SK-N-MC (cell line): ENCODE measurements at regions not wholly inside any gene's neighbourhood (a gene's known extent, or its start where the extent isn't known, plus 50 kb on each side); places are given as distances from the start of the nearest gene placed in this dataset.
"Not testable (repeated sequence)": the region's sequence is repeated elsewhere in the genome, so short reads cannot be mapped to it uniquely, and the experiment has no call there.

Experiments used
- DNase-seq: peaks from one replicate; pipeline ENCODE4 v3.0.0-alpha.2; 2011; ENCODE audit warnings: low read depth, low spot score
- H3K27ac ChIP-seq: fragments of 200-600 bp; sonication (generic); 2 replicates; pipeline ENCODE4 v1.5.1; 2016; ENCODE audit warnings: mixed run types
- H3K36me3 ChIP-seq: fragments of 200-600 bp; sonication (generic); 2 replicates; pipeline ENCODE4 v1.6.1; 2017; ENCODE audit warnings: antibody characterized with exemption, low read length, mixed read lengths; ENCODE audit not compliant: insufficient read depth
- H3K4me3 ChIP-seq: fragments of 200-600 bp; sonication (generic); 2 replicates; pipeline ENCODE4 v1.5.1; 2016
- H3K9ac ChIP-seq: fragments of 200-600 bp; sonication (generic); 2 replicates; pipeline ENCODE4 v1.8.0; 2017; ENCODE audit warnings: mixed run types, mixed read lengths; ENCODE audit not compliant: insufficient read length
- H3K9me3 ChIP-seq: fragments of 200-600 bp; sonication (generic); 2 replicates; pipeline ENCODE4 v1.6.1; 2017; ENCODE audit warnings: low read depth, mild to moderate bottlenecking, antibody characterized with exemption, low read length, moderate library complexity, mixed read lengths
- EZH2 ChIP-seq: fragments of 200-600 bp; sonication (generic); IDR thresholded peaks from one replicate; pipeline ENCODE4 v1.6.1; 2017; ENCODE audit warnings: antibody characterized with exemption
- FOXP2 ChIP-seq: optimal IDR thresholded peaks from 2 replicates; pipeline ENCODE3; 2011; ENCODE audit warnings: mild to moderate bottlenecking, moderate library complexity; ENCODE audit not compliant: insufficient read depth; ENCODE audit errors: extremely low read length, control extremely low read depth
- POLR2AphosphoS5 ChIP-seq: IDR thresholded peaks from 2 replicates; pipeline ENCODE4 v1.6.1; 2012; ENCODE audit warnings: mild to moderate bottlenecking, low read depth, low read length, borderline replicate concordance

DNA sequence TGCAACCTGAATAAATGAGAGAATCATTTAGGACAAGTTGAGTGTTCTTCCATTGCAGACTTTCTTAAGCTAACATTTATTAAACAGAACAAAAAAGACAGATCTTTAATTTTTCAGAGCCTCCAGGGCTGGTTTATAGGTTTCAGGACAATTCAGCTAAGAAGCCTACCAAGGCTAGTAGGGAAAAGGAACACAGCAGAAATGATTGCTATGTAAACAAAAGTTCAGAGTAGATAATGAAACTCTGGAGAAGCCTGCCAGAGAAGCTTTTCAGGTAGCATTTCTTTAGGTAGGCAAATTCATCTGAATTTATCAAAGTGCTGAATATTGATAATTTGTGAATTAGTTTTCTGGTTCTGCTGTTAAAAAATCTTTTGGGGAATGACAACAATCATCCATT is 264.2 kb downstream of the DEPDC1B start:
- no peaks in the 10 kb centered on the region for H3K9me3 ChIP-seq
- no peaks in the 10 kb centered on the region for H3K36me3 ChIP-seq
- DNase-seq, result no peak
- TF ChIP-seq POLR2AphosphoS5 (no peak), FOXP2 (no peak), EZH2 (no peak)
- H3K4me3 ChIP-seq, result no peak overlapping the region
- H3K9ac ChIP-seq, result no peak overlapping the region
- no peak overlapping the region for H3K27ac ChIP-seq

DNA sequence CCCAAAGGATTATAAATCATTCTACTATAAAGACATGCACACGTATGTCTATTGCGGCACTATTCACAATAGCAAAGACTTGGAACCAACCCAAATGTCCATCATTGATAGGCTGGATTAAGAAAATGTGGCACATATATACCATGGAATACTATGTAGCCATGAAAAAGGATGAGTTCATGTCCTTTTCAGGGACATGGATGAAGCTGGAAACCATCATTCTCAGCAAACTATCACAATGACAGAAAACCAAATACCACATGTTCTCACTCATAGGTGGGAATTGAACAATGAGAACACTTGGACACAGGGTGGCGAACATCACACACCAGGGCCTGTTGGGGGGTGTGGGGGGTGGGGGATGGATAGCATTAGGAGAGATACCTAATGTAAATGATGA is 273.8 kb downstream of the DEPDC1B start:
- DNase-seq, H3K36me3 ChIP-seq, H3K27ac ChIP-seq, H3K9ac ChIP-seq, H3K4me3 ChIP-seq, H3K9me3 ChIP-seq: not testable (repeated sequence)

DNA sequence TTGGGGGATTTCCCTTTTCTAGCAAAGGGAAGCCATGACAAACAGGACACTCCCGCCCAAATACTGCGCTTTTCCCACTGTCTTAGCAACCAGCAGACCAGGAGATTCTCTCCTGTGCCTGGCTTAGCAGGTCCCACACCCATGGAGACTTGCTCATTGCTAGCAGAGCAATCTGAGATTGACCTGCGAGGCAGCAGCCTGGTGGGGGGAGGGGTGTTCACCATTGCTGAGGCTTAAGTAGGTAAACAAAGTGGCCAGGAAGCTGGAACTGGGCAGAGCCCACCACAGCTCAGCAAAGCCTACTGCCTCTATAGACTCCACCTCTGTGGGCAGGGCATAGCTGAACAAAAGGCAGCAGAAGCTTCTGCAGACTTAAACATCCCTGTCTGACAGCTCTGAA is 279.2 kb downstream of the DEPDC1B start:
- not testable (repeated sequence) for DNase-seq, H3K4me3 ChIP-seq, H3K9me3 ChIP-seq, H3K36me3 ChIP-seq, H3K27ac ChIP-seq, H3K9ac ChIP-seq

DNA sequence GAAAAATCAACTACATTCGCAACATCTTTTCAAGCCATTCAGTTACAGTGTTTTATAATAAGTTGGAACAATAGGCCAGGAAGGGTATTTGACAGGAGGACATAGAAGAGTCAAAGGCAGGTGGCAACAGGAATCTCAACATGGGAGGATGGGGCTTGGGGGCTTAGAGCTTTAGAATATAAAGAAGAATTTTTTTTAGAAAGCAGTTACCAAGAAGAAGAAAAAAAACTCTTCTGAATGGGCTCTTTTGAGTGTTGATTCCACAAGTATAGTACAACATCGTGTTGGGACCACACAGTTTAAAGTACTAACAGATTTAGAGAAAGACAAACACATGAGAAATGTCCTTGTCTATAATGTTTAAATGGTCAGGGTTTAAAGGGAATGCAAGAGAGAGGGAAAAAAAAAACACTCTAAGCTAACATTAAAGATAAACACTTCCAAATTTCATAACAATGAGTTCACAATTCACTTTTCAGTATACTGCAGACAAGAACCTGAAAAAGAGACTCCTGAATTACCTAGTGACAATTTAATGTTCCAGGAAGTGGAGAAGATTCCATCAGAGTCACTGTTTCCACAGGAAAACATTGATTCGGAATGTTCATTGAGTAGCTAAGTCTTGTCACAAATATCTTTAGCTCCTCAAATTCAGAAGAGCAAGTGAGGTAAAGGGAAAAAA is 282.3 kb downstream of the DEPDC1B start:
- Histone ChIP-seq H3K9me3 (no peaks in the 10 kb centered on the region), H3K4me3 (no peak overlapping the region), H3K36me3 (no peaks in the 10 kb centered on the region), H3K9ac (no peak overlapping the region), H3K27ac (no peak overlapping the region)
- TF ChIP-seq POLR2AphosphoS5 (no peak), FOXP2 (no peak), EZH2 (no peak)
- DNase-seq, result no peak

DNA sequence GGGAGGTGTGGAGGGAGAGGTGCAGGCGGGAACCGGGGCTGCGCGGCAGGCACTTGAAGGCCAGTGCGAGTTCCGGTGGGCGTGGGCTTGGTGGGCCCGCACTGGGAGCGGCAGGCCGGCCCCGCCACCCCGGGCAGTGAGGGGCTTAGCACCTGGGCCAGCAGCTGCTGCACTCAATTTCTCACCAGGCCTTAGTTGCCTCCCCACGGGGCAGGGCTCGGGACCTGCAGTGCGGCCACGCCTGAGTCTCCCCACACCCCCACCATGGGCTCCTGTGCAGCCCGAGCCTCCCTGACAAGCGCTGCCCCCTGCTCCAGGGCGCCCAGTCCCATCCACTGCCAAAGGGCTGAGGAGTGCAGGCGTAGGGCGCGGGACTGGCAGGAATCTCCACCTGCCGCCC is 284.5 kb downstream of the DEPDC1B start:
- Histone ChIP-seq H3K27ac (no peak overlapping the region), H3K9me3 (no peaks in the 10 kb centered on the region), H3K9ac (no peak overlapping the region), H3K36me3 (no peaks in the 10 kb centered on the region), H3K4me3 (no peak overlapping the region)
- TF ChIP-seq POLR2AphosphoS5 (no peak), EZH2 (no peak), FOXP2 (no peak)
- DNase-seq, result no peak

DNA sequence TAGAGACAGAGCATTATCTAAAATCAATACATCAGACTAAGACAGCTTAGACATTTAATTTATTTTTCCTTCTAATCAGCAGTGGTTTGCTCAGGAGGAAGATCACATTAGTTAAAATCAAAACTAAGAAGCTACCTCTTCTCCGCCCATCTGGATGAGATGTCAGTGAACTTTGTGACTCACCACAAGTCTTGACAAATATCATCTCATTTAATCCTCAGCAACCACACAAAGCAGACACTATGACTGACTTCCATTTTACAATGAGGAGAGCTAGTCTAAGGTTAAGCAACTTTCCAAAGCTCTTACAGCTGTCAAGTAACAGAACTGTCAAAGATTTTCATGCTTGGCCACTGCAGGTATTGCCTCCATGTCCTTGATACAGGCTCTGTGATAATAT is 289.5 kb downstream of the DEPDC1B start:
- TF ChIP-seq EZH2 (no peak), FOXP2 (no peak), POLR2AphosphoS5 (no peak)
- Histone ChIP-seq H3K36me3 (no peaks in the 10 kb centered on the region), H3K4me3 (no peak overlapping the region), H3K27ac (no peak overlapping the region), H3K9ac (no peak overlapping the region), H3K9me3 (no peaks in the 10 kb centered on the region)
- DNase-seq, result no peak

DNA sequence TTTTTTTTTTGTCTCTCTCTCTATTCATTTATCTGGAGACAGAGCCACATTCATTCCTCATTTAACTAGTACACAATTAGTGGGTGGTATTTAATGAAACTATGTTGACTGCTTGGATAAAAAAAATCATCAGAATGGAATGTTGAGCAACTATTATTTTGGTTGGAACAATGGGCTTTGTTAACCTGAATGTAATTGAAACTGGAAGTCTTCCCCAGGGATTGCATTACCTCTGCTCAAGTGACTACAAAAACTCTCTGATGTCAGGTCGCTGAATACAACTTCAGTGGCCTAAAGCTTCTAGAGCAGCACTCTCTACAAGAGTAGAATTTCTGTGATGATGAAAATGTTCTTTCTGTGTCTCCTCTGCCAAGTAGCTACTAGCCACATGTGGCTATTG is 295.8 kb downstream of the DEPDC1B start:
- no peak overlapping the region for H3K27ac ChIP-seq
- DNase-seq, result no peak
- H3K36me3 ChIP-seq, result no peaks in the 10 kb centered on the region
- H3K9me3 ChIP-seq, result no peaks in the 10 kb centered on the region
- no peak overlapping the region for H3K4me3 ChIP-seq
- TF ChIP-seq FOXP2 (no peak), POLR2AphosphoS5 (no peak), EZH2 (no peak)
- no peak overlapping the region for H3K9ac ChIP-seq

DNA sequence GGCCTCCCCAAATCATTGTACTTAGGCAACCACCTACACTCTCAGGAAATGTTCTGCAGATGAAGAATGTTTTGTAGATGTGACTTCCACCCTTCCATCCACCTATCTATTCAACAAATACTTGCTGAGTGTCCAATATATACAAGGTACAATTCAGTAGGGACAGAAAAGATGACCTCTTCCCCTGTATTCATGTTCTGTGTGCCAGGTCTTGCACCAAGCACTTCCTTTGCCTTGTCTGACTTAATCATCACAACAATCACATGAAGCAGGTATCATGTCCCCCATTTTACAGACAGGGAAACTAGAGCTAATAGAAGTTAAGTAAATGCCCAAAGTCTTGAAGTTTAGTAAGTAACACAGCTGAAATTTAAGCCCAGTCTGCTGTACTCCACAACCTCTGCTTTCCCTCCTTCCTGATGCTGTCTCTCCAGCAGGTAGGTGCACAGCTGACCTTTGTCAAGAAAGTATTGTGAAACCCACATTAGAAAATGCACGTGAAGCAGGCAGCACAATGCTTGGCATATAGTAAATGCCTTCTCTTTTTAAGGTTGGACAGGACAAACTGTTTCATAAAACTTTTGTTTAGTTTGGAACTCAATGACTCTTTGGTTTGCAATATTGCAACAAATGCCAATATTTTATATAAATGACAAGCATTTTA is 296.5 kb downstream of the DEPDC1B start:
- no peak overlapping the region for H3K4me3 ChIP-seq
- H3K27ac ChIP-seq, result no peak overlapping the region
- no peaks in the 10 kb centered on the region for H3K9me3 ChIP-seq
- TF ChIP-seq FOXP2 (no peak), POLR2AphosphoS5 (no peak), EZH2 (no peak)
- no peaks in the 10 kb centered on the region for H3K36me3 ChIP-seq
- no peak for DNase-seq
- H3K9ac ChIP-seq, result no peak overlapping the region

DNA sequence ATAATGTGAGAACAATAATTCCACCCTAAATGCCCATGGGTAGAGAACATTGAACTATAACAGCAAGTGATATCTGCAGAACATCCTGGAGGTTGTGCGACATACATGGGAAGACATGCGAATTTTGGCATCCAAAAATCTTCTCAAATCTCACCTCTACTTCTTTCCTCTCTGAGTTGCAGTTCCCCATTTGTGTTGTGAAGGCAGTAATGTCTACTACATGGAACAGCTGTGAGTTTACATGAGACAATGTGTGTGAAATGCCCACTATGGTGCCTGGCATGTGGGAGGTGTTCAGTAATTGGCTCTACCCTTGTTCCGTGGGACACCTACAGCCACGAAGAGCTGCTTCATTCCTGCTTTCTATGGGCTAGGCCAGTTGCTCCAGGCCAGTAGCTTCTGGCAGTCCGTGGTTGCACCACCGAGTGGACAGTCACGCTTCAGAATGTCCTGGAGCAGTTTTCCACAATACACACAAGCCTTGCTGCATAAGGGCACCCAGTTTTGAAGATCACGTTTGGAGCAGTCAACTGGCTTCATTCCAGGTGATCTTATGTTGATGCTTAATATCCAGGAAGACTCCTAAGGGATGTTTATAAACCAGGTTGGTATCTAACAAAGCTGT is 297.7 kb downstream of the DEPDC1B start:
- no peak for TF ChIP-seq FOXP2
- TF ChIP-seq POLR2AphosphoS5, result no peak
- TF ChIP-seq EZH2, result no peak
- Histone ChIP-seq H3K9me3 (no peaks in the 10 kb centered on the region), H3K27ac (no peak overlapping the region), H3K9ac (no peak overlapping the region), H3K36me3 (no peaks in the 10 kb centered on the region), H3K4me3 (no peak overlapping the region)
- DNase-seq, result no peak
